Stimulated activated CD8-positive, alpha-beta memory T cell treated with anti-CD3 and anti-CD28 coated beads, Interleukin-15, amount 100 ng/mL, for 1 hour (primary cell): ENCODE measurements at regions not wholly inside any gene's neighbourhood (a gene's known extent, or its start where the extent isn't known, plus 50 kb on each side); places are given as distances from the start of the nearest gene placed in this dataset.
"Not testable (repeated sequence)": the region's sequence is repeated elsewhere in the genome, so short reads cannot be mapped to it uniquely, and the experiment has no call there.

Experiments
- DNase-seq: peaks from one replicate; pipeline ENCODE4 v3.0.0-alpha.2; 2020; ENCODE audit warnings: low read depth

- no peak for DNase-seq
These were observed 343.1 kb upstream of the FRG2C start for GRCh38 chr3:75321060-75321459.

- DNase-seq = not testable (repeated sequence)
These were observed 340.2 kb upstream of the FRG2C start for GRCh38 chr3:75323936-75324335.

GRCh38 chr3:75325716-75326115 is 338.4 kb upstream of the FRG2C start:
- DNase-seq = no peak

GRCh38 chr3:75327453-75327852 is 336.7 kb upstream of the FRG2C start:
- no peak for DNase-seq

- DNase-seq = no peak
These were observed 334.5 kb upstream of the FRG2C start for GRCh38 chr3:75329476-75330097.

GRCh38 chr3:75330446-75330845 is 333.7 kb upstream of the FRG2C start:
- not testable (repeated sequence) for DNase-seq

GRCh38 chr3:75332090-75332489 is 332.0 kb upstream of the FRG2C start:
- DNase-seq = not testable (repeated sequence)

- no peak for DNase-seq
These were observed 331.3 kb upstream of the FRG2C start for GRCh38 chr3:75332794-75333193.

- no peak for DNase-seq
These were observed 329.8 kb upstream of the FRG2C start for GRCh38 chr3:75334299-75334698.

- no peak for DNase-seq
These were observed 326.8 kb upstream of the FRG2C start for GRCh38 chr3:75337226-75337900.

- no peak for DNase-seq
These were observed 325.8 kb upstream of the FRG2C start for GRCh38 chr3:75338342-75338741.

- DNase-seq = no peak
These were observed 322.6 kb upstream of the FRG2C start for GRCh38 chr3:75341324-75342067.

GRCh38 chr3:75342425-75342824 is 321.7 kb upstream of the FRG2C start:
- DNase-seq = no peak

- DNase-seq = not testable (repeated sequence)
These were observed 313.6 kb upstream of the FRG2C start for GRCh38 chr3:75350536-75350935.

- DNase-seq = not testable (repeated sequence)
These were observed 301.9 kb upstream of the FRG2C start for GRCh38 chr3:75362086-75362784.

- DNase-seq = not testable (repeated sequence)
These were observed 291.2 kb upstream of the FRG2C start for GRCh38 chr3:75372964-75373363.

- not testable (repeated sequence) for DNase-seq
These were observed 284.3 kb upstream of the FRG2C start for GRCh38 chr3:75379840-75380239.

GRCh38 chr3:75380276-75380771 is 283.8 kb upstream of the FRG2C start:
- no peak for DNase-seq

GRCh38 chr3:75384016-75384415 is 280.1 kb upstream of the FRG2C start:
- not testable (repeated sequence) for DNase-seq

GRCh38 chr3:75388486-75389124 is 275.5 kb upstream of the FRG2C start:
- DNase-seq = not testable (repeated sequence)

- not testable (repeated sequence) for DNase-seq
These were observed 270.8 kb upstream of the FRG2C start for GRCh38 chr3:75393288-75393694.

GRCh38 chr3:75394102-75394501 is 270.0 kb upstream of the FRG2C start:
- not testable (repeated sequence) for DNase-seq
